Right ventricle myocardium inferior (tissue), 1 donor: ENCODE measurements at regions not wholly inside any gene's neighbourhood (a gene's known extent, or its start where the extent isn't known, plus 50 kb on each side); places are given as distances from the start of the nearest gene placed in this dataset.

ENCODE experiments used
- ATAC-seq: fragments of 200-7000 bp; cut with Tn5 transposase; one replicate; pipeline ENCODE4 v1.9.1; 2020; ENCODE audit warnings: mild to moderate bottlenecking, moderate library complexity
- DNase-seq: peaks from one replicate; pipeline ENCODE4 v3.0.0; 2021; ENCODE audit errors: missing footprints
- intact Hi-C: fragments of 100-400 bp; cut with DNase I; formaldehyde crosslinking; loops from one replicate; pipeline ENCODE4 v1.11.0; 2022
- donor health status: DM: no; HTN: yes; CAD: no; lungs with severe emphysema.

- no peak for ATAC-seq
- intact Hi-C loops, result no loop called here
Observed at GRCh38 chr7:42319631-42320030, 82.6 kb upstream of the GLI3 start.

GRCh38 chr7:42315631-42316030 is 78.6 kb upstream of the GLI3 start:
- DNase-seq (no peak), ATAC-seq (no peak)
- intact Hi-C loops, result no loop called here

More at GRCh38 chr7:42319631-42320030, 82.6 kb upstream of the GLI3 start:
- no peak for DNase-seq

GRCh38 chr7:42315103-42315502 is 78.1 kb upstream of the GLI3 start:
- ATAC-seq (no peak), DNase-seq (no peak)
- intact Hi-C loops, result no loop called here

- no peak for ATAC-seq
Observed at GRCh38 chr7:42314696-42315095, 77.7 kb upstream of the GLI3 start.

GRCh38 chr7:42311195-42311594 is 74.2 kb upstream of the GLI3 start:
- DNase-seq (no peak), ATAC-seq (no peak)
- intact Hi-C loops, result no loop called here

More at GRCh38 chr7:42314696-42315095, 77.7 kb upstream of the GLI3 start:
- DNase-seq, result no peak
- intact Hi-C loops, result no loop called here

GRCh38 chr7:42292991-42293521 is 56.0 kb upstream of the GLI3 start:
- no peak for DNase-seq
- intact Hi-C loops, result no loop called here
- no peak for ATAC-seq

- intact Hi-C loops, result no loop called here
- no peak for DNase-seq
- ATAC-seq, result no peak
Observed at GRCh38 chr7:42289473-42289872, 52.5 kb upstream of the GLI3 start.
